A549 (cell line): ENCODE measurements at regions not wholly inside any gene's neighbourhood (a gene's known extent, or its start where the extent isn't known, plus 50 kb on each side); places are given as distances from the start of the nearest gene placed in this dataset.

Experiments used
- ATAC-seq, 2 experiments: fragments of 200-7000 bp in 1 of 2; fragments of >200 bp in 1 of 2; cut with Nextera tagmentation in 1 of 2; cut with Tn5 transposase in 1 of 2; 3 replicates each; pipeline versions ENCODE4 v1.8.0 to v1.9.1; 2018 to 2020; ENCODE audit warnings: mild to moderate bottlenecking in 1 of 2, moderate library complexity in 1 of 2
- CTCF ChIA-PET: fragments of 300-600 bp; sonication (Branson Sonifier 250); formaldehyde crosslinking; extraction: SDS; loops from one replicate; lab custom pipeline; 2021; ENCODE audit warnings: antibody characterized with exemption, inconsistent platforms; lab: Yijun Ruan, JAX
- POLR2A ChIA-PET: fragments of 350-600 bp; formaldehyde crosslinking; extraction: SDS; loops from one replicate; lab custom pipeline; 2021; ENCODE audit warnings: antibody characterized with exemption, inconsistent platforms; lab: Yijun Ruan, JAX
- DNase-seq, 2 experiments: peaks; one replicate each; pipeline versions ENCODE4 v3.0.0 to v3.0.0-alpha.2; 2011 to 2016; ENCODE audit warnings: low read depth in 1 of 2, low spot score in 1 of 2
- FAIRE-seq: peaks from 2 replicates; lab custom pipeline; 2011; peaks lifted over from hg19 to GRCh38; lab: Jason Lieb, UNC
- H3K27ac ChIP-seq, 2 experiments: fragments of >200 bp; sonication (Bioruptor Twin); formaldehyde crosslinking; 3 replicates each; pipeline ENCODE4 v1.5.1; 2016 to 2017
- H3K4me1 ChIP-seq: fragments of >200 bp; sonication (Bioruptor Twin); formaldehyde crosslinking; 3 replicates; pipeline ENCODE4 v1.6.1; 2016
- H3K4me2 ChIP-seq: fragments of >200 bp; sonication (Bioruptor Twin); formaldehyde crosslinking; 3 replicates; pipeline ENCODE4 v1.6.1; 2016
- H3K4me3 ChIP-seq: fragments of >200 bp; sonication (Bioruptor Twin); formaldehyde crosslinking; 3 replicates; pipeline ENCODE4 v1.5.1; 2016
- H3K9me3 ChIP-seq: fragments of >200 bp; sonication (Bioruptor Twin); formaldehyde crosslinking; 3 replicates; pipeline ENCODE4 v1.6.1; 2016
- CBX2 ChIP-seq: fragments of 200-600 bp; sonication (generic); IDR thresholded peaks from 2 replicates; pipeline ENCODE4 v1.6.1; 2016; ENCODE audit warnings: low read depth, mild to moderate bottlenecking, borderline replicate concordance
- CHD2 ChIP-seq: fragments of 150-350 bp; IDR thresholded peaks from 2 replicates; pipeline ENCODE4 v1.6.1; 2014; ENCODE audit warnings: low read length; ENCODE audit not compliant: partially characterized antibody
- CTCF ChIP-seq: fragments of >200 bp; sonication (Bioruptor Twin); formaldehyde crosslinking; IDR thresholded peaks from 3 replicates; pipeline ENCODE4 v1.5.1; 2016
- EHMT2 ChIP-seq: fragments of 200-600 bp; sonication (generic); IDR thresholded peaks from 2 replicates; pipeline ENCODE4 v1.6.1; 2016; ENCODE audit warnings: antibody characterized with exemption, low read depth, mild to moderate bottlenecking, moderate library complexity
- ELK1 ChIP-seq: fragments of 150-350 bp; IDR thresholded peaks from 2 replicates; pipeline ENCODE4 v1.6.1; 2014; ENCODE audit warnings: low read depth, mild to moderate bottlenecking, low read length
- ESRRA ChIP-seq: fragments of 150-350 bp; IDR thresholded peaks from 2 replicates; pipeline ENCODE4 v1.6.1; 2014; ENCODE audit warnings: mild to moderate bottlenecking, low read length, borderline replicate concordance
- FOXS1 ChIP-seq: fragments of 250-450 bp; sonication (Bioruptor Pico); IDR thresholded peaks from 2 replicates; pipeline ENCODE4 v1.5.0; 2020; ENCODE audit warnings: mild to moderate bottlenecking, moderate library complexity
- GATA3 ChIP-seq: IDR thresholded peaks from 2 replicates; pipeline ENCODE4 v1.6.1; 2012; ENCODE audit warnings: borderline replicate concordance
- HOXB13 ChIP-seq: fragments of 250-450 bp; sonication (Bioruptor Pico); IDR thresholded peaks from 2 replicates; pipeline ENCODE4 v1.5.0; 2020; ENCODE audit warnings: low read depth, mild to moderate bottlenecking, moderate library complexity
- JUN ChIP-seq, 2 experiments: fragments of >200 bp; sonication (Bioruptor Twin); formaldehyde crosslinking; IDR thresholded peaks; 2 replicates in 1 of 2; 3 replicates in 1 of 2; pipeline ENCODE4 v1.6.1; 2016 to 2017
- KDM1A ChIP-seq: fragments of 200-600 bp; sonication (generic); IDR thresholded peaks from 2 replicates; pipeline ENCODE4 v1.6.1; 2016; ENCODE audit warnings: low read depth, mild to moderate bottlenecking
- KDM5A ChIP-seq: fragments of 200-600 bp; sonication (generic); IDR thresholded peaks from 2 replicates; pipeline ENCODE4 v1.6.1; 2016; ENCODE audit warnings: antibody characterized with exemption, mild to moderate bottlenecking
- MAZ ChIP-seq: fragments of 150-350 bp; IDR thresholded peaks from 2 replicates; pipeline ENCODE4 v1.6.1; 2014; ENCODE audit warnings: antibody characterized with exemption, low read depth, low read length, borderline replicate concordance
- MYC ChIP-seq: IDR thresholded peaks from 2 replicates; pipeline ENCODE4 v1.6.1; 2012; ENCODE audit warnings: mild to moderate bottlenecking, inconsistent platforms, low read length, improper control_type of control experiment, borderline replicate concordance
- NPAS2 ChIP-seq: fragments of 250-450 bp; sonication (Bioruptor Pico); IDR thresholded peaks from 2 replicates; pipeline ENCODE4 v1.8.0; 2022; ENCODE audit warnings: mild to moderate bottlenecking, moderate library complexity, borderline replicate concordance
- PHF8 ChIP-seq: fragments of 200-600 bp; sonication (generic); IDR thresholded peaks from 2 replicates; pipeline ENCODE4 v1.6.1; 2016; ENCODE audit warnings: low read depth, mild to moderate bottlenecking, antibody characterized with exemption, moderate library complexity, borderline replicate concordance
- POLR2AphosphoS2 ChIP-seq: conservative IDR thresholded peaks from 2 replicates; pipeline ENCODE4 v1.6.1; 2012; ENCODE audit warnings: low read length, improper control_type of control experiment, inconsistent platforms
- RARB ChIP-seq: fragments of 250-450 bp; sonication (Bioruptor Pico); IDR thresholded peaks from 2 replicates; pipeline ENCODE4 v1.8.0; 2021; ENCODE audit warnings: mild to moderate bottlenecking, moderate library complexity
- SMC3 ChIP-seq: fragments of >200 bp; sonication (Bioruptor Twin); formaldehyde crosslinking; IDR thresholded peaks from 3 replicates; pipeline ENCODE4 v1.6.1; 2018; ENCODE audit warnings: inconsistent platforms
- SREBF2 ChIP-seq: fragments of 450-650 bp; IDR thresholded peaks from 2 replicates; pipeline ENCODE4 v1.6.1; 2014; ENCODE audit warnings: mild to moderate bottlenecking, moderate library complexity
- TP53 ChIP-seq: fragments of 250-450 bp; sonication (Bioruptor Pico); IDR thresholded peaks from 2 replicates; pipeline ENCODE4 v1.5.0; 2021; ENCODE audit warnings: mild to moderate bottlenecking, moderate library complexity
- WGBS: methylation state at CpG from one replicate; pipeline ENCODE4 v1.1.6; 2017; ENCODE audit errors: missing lambda C conversion rate; 5-methylcytosine and 5-hydroxymethylcytosine counted together

GRCh38 chr16:51429041-51429440 is 278.0 kb upstream of the SALL1 start:
- 29% methylated on average over 2 of the region's 2 CpGs for WGBS
- no peak for FAIRE-seq
- Histone ChIP-seq H3K4me2 (no peak overlapping the region), H3K4me3 (no peak overlapping the region), H3K9me3 (no peaks in the 10 kb centered on the region), H3K27ac (no peak overlapping the region), H3K4me1 (no peaks in the 10 kb centered on the region)
- no peak for DNase-seq
- TF ChIP-seq POLR2AphosphoS2 (no peak), RARB (CRISPR knock-in tag) (no peak), EHMT2 (no peak), ELK1 (no peak), CBX2 (no peak), KDM5A (no peak), KDM1A (no peak), MAZ (no peak), JUN (IDR thresholded peaks at IDR 0.05) (no peak)
- CTCF ChIA-PET: interaction anchor here (0.7 kb wide), 1 partner anchor 11 kb away, joined by 4 read pairs; no protein-coding TSS in a partner anchor
- no peak for ATAC-seq
- POLR2A ChIA-PET: interaction anchor here (0.7 kb wide), 1 partner anchor 17 kb away, joined by 3 read pairs; no protein-coding TSS in a partner anchor

- ChIA-PET CTCF (interaction anchor here (1.3 kb wide), 1 partner anchor 8 kb away, joined by 3 read pairs; no protein-coding TSS in a partner anchor), POLR2A (no interaction called here)
- H3K4me3 ChIP-seq: no peak overlapping the region
- ATAC-seq: no peak
- FAIRE-seq: no peak
- no peak overlapping the region for H3K27ac ChIP-seq
- no peaks in the 10 kb centered on the region for H3K4me1 ChIP-seq
- no peak for TF ChIP-seq PHF8
- no peak for TF ChIP-seq GATA3
- TF ChIP-seq HOXB13 (CRISPR knock-in tag): no peak
- DNase-seq: no peak
- H3K9me3 ChIP-seq: no peaks in the 10 kb centered on the region
- H3K4me2 ChIP-seq: no peak overlapping the region
- WGBS: 5% methylated on average over 1 of the region's 1 CpG
Measured at GRCh38 chr16:51427085-51427484, 276.0 kb upstream of the SALL1 start.

- no peak overlapping the region for H3K27ac ChIP-seq
- ATAC-seq: no peak
- TF ChIP-seq POLR2AphosphoS2: no peak
- no peak for TF ChIP-seq TP53 (CRISPR knock-in tag)
- no peak for TF ChIP-seq CHD2
- no peak for TF ChIP-seq SREBF2
- TF ChIP-seq FOXS1 (CRISPR knock-in tag): no peak
- TF ChIP-seq JUN (IDR thresholded peaks at IDR 0.05): no peak
- no peak for TF ChIP-seq MYC
- no peak for TF ChIP-seq SMC3
- no peak for TF ChIP-seq NPAS2 (CRISPR knock-in tag)
- TF ChIP-seq ESRRA: no peak
- no peak for TF ChIP-seq CTCF
- H3K4me2 ChIP-seq: no peak overlapping the region
- no peak overlapping the region for H3K4me3 ChIP-seq
- WGBS: 25% methylated on average over 5 of the region's 5 CpGs
- H3K4me1 ChIP-seq: no peaks in the 10 kb centered on the region
- FAIRE-seq: no peak
- ChIA-PET POLR2A (no interaction called here), CTCF (interaction anchor here (1.3 kb wide), 1 partner anchor 9 kb away, joined by 3 read pairs; no protein-coding TSS in a partner anchor)
- H3K9me3 ChIP-seq: no peaks in the 10 kb centered on the region
- no peak for DNase-seq
Measured at GRCh38 chr16:51426276-51426675, 275.2 kb upstream of the SALL1 start.
